EL (cell line): ENCODE measurements at regions not wholly inside any gene's neighbourhood (a gene's known extent, or its start where the extent isn't known, plus 50 kb on each side); places are given as distances from the start of the nearest gene placed in this dataset.

Experiments
- DNase-seq: peaks from one replicate; pipeline ENCODE4 v3.0.0-alpha.2; 2016

- peak; percentile 13 for DNase-seq
Observed at GRCh38 chr4:66921433-66921832, 623.9 kb downstream of the CENPC start.

DNA sequence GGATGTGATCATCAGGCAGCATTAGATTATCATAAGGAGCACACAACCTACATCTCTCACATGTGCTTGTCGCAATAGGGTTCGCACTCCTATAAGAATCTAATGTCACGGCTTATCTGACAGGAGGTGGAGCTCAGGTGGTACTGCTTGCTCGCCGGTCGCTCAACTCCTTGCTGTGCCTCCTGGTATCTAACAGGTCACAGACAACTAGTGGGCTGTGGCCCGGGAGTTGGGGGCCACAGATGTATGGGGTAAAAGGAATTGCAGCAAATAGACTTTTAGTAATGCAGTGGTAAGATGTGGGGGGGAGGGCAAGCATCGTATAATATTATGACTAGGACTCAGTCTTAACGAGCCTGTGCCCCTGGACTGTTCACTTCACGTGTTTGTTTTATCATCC lies 624.8 kb downstream of the CENPC start:
- DNase-seq = no peak

- peak; percentile 54 for DNase-seq
Observed at GRCh38 chr4:66911880-66912279, 633.4 kb downstream of the CENPC start.

DNA sequence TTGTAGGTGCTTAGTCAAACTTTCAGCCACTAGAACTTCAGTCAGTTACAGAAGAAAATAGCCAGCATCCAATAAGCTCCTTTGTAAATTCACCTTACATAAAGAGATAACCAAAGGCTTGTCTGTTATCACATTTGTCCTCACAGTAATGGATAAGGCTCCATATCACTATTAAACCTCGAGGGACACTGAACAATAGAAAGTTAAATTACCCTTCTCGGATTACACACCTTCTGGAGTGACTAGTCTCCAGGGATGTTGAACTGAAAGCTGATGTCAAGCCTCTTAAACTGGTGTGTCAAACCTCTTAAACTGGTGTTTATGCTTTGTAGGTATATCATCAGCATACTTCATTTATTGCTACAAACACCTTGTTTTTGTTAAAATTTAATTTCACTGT lies 639.0 kb downstream of the CENPC start:
- DNase-seq = no peak

GRCh38 chr4:66899422-66900065 lies 645.8 kb downstream of the CENPC start:
- no peak for DNase-seq

- no peak for DNase-seq
Observed at GRCh38 chr4:66893807-66894206, 651.5 kb downstream of the CENPC start.

DNA sequence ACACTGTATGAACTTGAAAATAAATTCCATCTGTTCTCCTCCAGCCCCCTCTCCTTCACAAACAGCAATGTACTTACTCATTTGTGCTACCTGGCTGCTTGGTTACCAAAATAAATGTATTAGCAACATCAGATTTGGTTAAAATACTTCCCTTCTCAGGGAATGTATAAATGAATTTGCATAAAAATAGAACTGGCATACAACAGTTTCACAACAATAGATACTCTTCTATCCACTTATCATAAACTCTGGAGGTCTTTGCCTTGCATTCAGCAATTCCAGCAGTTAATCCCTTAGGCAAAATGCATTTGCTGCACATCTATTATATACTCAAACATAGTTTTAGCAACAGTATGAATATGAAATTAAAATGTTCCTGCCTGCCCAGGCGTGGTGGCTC lies 658.2 kb downstream of the CENPC start:
- DNase-seq = no peak

GRCh38 chr4:66885501-66886165 lies 659.7 kb downstream of the CENPC start:
- peak; percentile 18 for DNase-seq

GRCh38 chr4:66876946-66877345 lies 668.4 kb downstream of the CENPC start:
- no peak for DNase-seq

DNA sequence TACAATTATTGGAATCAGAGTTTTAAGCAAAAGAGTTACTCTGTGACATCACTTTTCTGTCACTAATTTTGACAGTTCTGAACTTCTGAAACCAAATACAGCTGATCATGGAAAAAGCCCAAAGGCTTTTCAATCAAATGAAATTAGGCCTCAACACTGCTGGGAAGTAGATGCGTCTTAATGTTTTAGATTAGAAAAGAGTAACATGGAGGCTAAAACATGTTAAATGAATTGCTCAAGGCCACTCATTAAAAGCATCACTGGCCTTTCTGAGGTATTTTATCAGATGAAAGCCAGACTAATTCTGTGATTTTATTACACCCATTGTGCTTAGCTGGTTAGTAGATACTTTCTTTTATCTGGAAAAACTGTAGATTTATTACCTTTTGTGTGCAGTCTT lies 672.6 kb downstream of the CENPC start:
- no peak for DNase-seq

DNA sequence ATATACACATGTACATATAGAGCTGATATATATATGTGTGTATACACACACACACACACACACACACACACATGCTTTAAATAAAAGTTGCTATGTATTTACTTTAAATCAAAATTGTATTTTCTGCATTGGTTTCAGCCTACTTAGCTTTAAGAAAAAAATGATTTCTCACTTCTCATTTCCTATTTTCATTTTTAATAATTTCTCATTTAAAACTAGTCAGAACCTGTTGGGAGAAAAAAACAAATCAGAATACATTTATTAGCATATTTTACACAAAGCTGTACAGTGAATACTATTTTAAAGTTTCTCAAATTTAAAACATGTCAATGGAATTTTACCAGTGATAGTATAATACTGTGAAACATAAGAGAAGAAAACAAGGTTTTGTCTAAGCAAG lies 681.8 kb downstream of the CENPC start:
- no peak for DNase-seq

DNA sequence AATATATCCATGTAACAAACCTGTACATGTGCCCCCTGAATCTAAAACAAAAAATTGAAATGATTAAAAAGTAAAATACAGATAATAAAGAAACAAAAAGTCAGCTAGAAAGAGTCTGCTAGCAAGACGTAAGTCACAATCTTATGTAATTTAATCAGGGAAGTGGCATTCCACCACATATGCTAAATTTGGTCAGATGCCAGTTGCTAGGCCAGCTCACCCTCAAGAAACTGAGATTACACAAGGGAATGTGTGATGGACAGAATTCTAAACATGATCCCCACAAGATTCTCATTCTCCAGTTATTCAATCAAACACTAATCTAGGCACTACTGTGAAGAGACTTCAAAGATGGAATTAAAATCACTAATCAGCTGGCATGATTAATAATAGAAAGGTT lies 689.3 kb downstream of the CENPC start:
- peak; percentile 50 for DNase-seq

DNA sequence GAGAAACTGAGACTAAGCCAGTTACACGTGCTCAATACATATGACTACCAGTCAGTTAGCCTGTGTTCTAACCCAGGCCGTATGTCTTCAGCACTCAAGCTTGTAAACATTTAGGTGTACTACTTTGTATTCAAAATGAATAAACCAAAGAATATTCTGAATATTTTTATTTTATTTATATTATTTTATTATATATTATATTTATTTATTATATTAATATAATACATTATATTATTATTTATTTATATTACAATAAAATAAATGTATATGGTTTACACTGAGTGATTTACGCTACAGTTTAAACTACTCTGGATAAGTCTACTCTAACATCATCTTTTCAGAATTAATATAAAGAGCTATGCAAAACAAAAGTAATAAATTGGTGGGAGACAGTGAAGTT lies 691.5 kb downstream of the CENPC start:
- DNase-seq = no peak

- DNase-seq = peak; percentile 12
Observed at GRCh38 chr4:66852843-66853242, 692.5 kb downstream of the CENPC start.

DNA sequence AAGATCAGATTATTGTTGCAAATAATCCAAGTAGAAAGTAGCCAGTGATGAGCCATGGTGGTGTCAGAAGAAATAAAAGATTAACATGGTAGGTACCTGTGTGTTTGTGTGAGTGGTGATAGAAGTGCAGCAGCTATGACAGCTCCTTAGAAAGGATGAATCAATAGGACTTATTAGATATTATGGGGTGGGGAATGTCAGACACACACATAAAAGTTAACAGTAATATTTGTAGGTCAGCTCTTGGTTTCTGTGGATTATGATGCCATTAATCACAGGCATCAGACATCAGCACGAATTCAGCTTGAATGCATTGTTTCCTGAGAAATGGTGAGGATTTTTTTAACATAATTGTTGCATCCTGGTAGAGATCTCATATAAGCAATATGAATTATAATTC lies 695.7 kb downstream of the CENPC start:
- DNase-seq = no peak

GRCh38 chr4:66842724-66843088 lies 702.6 kb downstream of the CENPC start:
- no peak for DNase-seq

- DNase-seq = no peak
Observed at GRCh38 chr4:66842026-66842723, 703.1 kb downstream of the CENPC start.

GRCh38 chr4:66840178-66840577 lies 705.1 kb downstream of the CENPC start:
- no peak for DNase-seq

GRCh38 chr4:66837279-66837922 lies 707.9 kb downstream of the CENPC start:
- no peak for DNase-seq

- DNase-seq = no peak
Observed at GRCh38 chr4:66829310-66829709, 716.0 kb downstream of the CENPC start.

- no peak for DNase-seq
Observed at GRCh38 chr4:66820681-66821080, 724.6 kb downstream of the CENPC start.

- DNase-seq = no peak
Observed at GRCh38 chr4:66814277-66814676, 731.0 kb downstream of the CENPC start.

- no peak for DNase-seq
Observed at GRCh38 chr4:66805582-66805981, 739.7 kb downstream of the CENPC start.

GRCh38 chr4:66804979-66805378 lies 740.3 kb downstream of the CENPC start:
- no peak for DNase-seq
